HL-60 (cell line): ENCODE measurements at regions not wholly inside any gene's neighbourhood (a gene's known extent, or its start where the extent isn't known, plus 50 kb on each side); places are given as distances from the start of the nearest gene placed in this dataset.

Source experiments
- DNase-seq, 2 experiments: peaks; one replicate each; pipeline ENCODE4 v3.0.0-alpha.2; 2010 to 2020; ENCODE audit warnings: low read depth in 1 of 2, low spot score in 1 of 2
- H3K27ac ChIP-seq: fragments of 250-450 bp; sonication (Bioruptor Pico); replicated peaks from 2 replicates; pipeline ENCODE4 v1.5.1; 2020; ENCODE audit warnings: mild to moderate bottlenecking, moderate library complexity
- H3K27me3 ChIP-seq: fragments of 250-450 bp; sonication (Bioruptor Pico); 2 replicates; pipeline ENCODE4 v1.5.1; 2021; ENCODE audit warnings: mild to moderate bottlenecking, moderate library complexity; ENCODE audit not compliant: insufficient read depth, poor library complexity, severe bottlenecking
- H3K4me3 ChIP-seq: replicated peaks from 2 replicates; pipeline ENCODE4 v1.5.1; 2011; ENCODE audit warnings: mild to moderate bottlenecking, control low read depth, low read length; ENCODE audit not compliant: insufficient read depth
- GABPA ChIP-seq: IDR thresholded peaks from 2 replicates; pipeline ENCODE4 v1.6.1; 2012; ENCODE audit warnings: low read depth
- POLR2AphosphoS5 ChIP-seq: IDR thresholded peaks from 2 replicates; pipeline ENCODE4 v1.6.1; 2012; ENCODE audit warnings: low read depth
- SPI1 ChIP-seq: IDR thresholded peaks from 2 replicates; pipeline ENCODE4 v1.6.1; 2012; ENCODE audit warnings: low read depth, mild to moderate bottlenecking, borderline replicate concordance
- TF ChIP-seq, protein P1 (sequence below): IDR thresholded peaks from one replicate; pipeline ENCODE4 v1.5.1; 2011; ENCODE audit warnings: low read length, control low read depth, inconsistent platforms; ENCODE audit not compliant: insufficient read depth
- TF ChIP-seq, protein P2 (sequence below): IDR thresholded peaks from 2 replicates; pipeline ENCODE4 v1.6.1; 2012; ENCODE audit warnings: low read depth; ENCODE audit not compliant: insufficient replicate concordance

DNA sequence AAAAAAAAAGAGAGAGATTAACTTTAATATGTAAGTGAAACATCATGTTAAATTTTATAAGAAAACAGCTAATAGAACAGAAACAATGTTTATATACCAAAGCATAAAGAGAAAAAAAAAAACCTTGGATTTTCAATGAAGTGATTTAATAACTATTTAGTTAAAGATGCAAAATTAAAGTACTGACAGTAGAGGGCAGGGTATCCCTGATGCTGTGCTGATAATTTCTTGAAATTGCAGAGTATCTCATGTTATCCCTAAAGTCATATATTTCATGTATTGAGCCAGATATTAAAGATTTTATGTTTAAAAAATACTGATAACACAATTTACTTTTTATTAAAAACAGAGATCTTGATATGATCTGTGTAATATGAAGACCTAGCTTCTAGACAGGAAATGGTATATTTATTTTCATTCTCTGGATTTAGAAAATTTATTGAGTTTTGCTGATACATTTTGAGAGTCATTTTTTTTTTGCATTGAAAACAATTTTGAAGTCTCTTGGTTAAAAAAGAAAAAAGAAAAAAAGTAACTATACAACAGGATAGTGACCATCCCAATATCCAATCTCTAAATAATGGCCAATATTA is 273.2 kb downstream of the USP25 start:
- TF ChIP-seq POLR2AphosphoS5 (no peak), GABPA (no peak), SPI1 (no peak)
- TF ChIP-seq, protein P1, sequence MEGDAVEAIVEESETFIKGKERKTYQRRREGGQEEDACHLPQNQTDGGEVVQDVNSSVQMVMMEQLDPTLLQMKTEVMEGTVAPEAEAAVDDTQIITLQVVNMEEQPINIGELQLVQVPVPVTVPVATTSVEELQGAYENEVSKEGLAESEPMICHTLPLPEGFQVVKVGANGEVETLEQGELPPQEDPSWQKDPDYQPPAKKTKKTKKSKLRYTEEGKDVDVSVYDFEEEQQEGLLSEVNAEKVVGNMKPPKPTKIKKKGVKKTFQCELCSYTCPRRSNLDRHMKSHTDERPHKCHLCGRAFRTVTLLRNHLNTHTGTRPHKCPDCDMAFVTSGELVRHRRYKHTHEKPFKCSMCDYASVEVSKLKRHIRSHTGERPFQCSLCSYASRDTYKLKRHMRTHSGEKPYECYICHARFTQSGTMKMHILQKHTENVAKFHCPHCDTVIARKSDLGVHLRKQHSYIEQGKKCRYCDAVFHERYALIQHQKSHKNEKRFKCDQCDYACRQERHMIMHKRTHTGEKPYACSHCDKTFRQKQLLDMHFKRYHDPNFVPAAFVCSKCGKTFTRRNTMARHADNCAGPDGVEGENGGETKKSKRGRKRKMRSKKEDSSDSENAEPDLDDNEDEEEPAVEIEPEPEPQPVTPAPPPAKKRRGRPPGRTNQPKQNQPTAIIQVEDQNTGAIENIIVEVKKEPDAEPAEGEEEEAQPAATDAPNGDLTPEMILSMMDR = no peak
- TF ChIP-seq, protein P2, sequence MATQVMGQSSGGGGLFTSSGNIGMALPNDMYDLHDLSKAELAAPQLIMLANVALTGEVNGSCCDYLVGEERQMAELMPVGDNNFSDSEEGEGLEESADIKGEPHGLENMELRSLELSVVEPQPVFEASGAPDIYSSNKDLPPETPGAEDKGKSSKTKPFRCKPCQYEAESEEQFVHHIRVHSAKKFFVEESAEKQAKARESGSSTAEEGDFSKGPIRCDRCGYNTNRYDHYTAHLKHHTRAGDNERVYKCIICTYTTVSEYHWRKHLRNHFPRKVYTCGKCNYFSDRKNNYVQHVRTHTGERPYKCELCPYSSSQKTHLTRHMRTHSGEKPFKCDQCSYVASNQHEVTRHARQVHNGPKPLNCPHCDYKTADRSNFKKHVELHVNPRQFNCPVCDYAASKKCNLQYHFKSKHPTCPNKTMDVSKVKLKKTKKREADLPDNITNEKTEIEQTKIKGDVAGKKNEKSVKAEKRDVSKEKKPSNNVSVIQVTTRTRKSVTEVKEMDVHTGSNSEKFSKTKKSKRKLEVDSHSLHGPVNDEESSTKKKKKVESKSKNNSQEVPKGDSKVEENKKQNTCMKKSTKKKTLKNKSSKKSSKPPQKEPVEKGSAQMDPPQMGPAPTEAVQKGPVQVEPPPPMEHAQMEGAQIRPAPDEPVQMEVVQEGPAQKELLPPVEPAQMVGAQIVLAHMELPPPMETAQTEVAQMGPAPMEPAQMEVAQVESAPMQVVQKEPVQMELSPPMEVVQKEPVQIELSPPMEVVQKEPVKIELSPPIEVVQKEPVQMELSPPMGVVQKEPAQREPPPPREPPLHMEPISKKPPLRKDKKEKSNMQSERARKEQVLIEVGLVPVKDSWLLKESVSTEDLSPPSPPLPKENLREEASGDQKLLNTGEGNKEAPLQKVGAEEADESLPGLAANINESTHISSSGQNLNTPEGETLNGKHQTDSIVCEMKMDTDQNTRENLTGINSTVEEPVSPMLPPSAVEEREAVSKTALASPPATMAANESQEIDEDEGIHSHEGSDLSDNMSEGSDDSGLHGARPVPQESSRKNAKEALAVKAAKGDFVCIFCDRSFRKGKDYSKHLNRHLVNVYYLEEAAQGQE = no peak
- H3K4me3 ChIP-seq = no peak overlapping the region
- no peaks in the 10 kb centered on the region for H3K27me3 ChIP-seq
- no peak overlapping the region for H3K27ac ChIP-seq
- no peak for DNase-seq

DNA sequence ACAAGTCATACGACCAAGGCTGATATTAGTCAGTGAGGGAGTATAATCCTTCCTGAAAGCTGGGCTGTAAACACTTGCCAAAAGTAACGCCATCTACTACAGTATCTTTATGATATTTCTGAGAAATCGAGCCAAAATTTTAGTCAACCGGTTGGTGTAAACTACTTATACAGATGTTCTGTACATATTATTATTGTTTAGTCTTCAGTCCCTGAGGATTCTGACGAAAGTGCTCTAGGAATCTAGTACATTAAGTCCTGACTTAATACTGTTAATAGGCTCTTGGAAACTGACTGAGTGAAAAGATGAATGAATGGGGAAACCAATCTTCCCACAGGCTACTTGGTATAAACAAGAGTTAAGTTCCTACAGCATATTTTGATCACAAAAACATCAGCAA is 274.3 kb downstream of the USP25 start:
- TF ChIP-seq, protein P2 = no peak
- TF ChIP-seq GABPA (no peak), SPI1 (no peak), POLR2AphosphoS5 (no peak)
- TF ChIP-seq, protein P1 = no peak
- H3K4me3 ChIP-seq = no peak overlapping the region
- no peak for DNase-seq
- H3K27me3 ChIP-seq = no peaks in the 10 kb centered on the region
- no peak overlapping the region for H3K27ac ChIP-seq

DNA sequence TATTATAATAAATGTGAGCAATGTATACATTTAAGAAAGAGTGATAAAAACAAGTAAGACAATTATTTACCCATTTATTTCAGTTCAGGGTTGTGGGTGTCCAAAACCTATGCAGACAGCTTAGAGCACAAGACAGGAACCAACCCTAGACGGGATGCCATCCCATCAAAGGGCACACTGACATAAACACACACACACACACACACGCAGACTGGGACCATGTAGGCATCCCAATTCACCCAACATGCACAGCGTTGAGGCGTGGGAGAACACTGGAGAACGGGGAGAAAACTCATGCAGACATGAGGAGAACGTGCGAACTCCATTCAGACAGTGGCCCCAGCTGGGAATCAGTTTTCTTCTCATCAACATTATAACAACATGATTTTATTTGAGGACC is 274.7 kb downstream of the USP25 start:
- Histone ChIP-seq H3K27me3 (no peaks in the 10 kb centered on the region), H3K4me3 (no peak overlapping the region), H3K27ac (no peak overlapping the region)
- no peak for DNase-seq
- TF ChIP-seq, protein P1 = no peak
- no peak for TF ChIP-seq SPI1
- no peak for TF ChIP-seq GABPA
- TF ChIP-seq POLR2AphosphoS5 = no peak
- TF ChIP-seq, protein P2 = no peak
